Chondrocyte (in vitro differentiated cells): ENCODE measurements at regions not wholly inside any gene's neighbourhood (a gene's known extent, or its start where the extent isn't known, plus 50 kb on each side); places are given as distances from the start of the nearest gene placed in this dataset.

ENCODE experiments used
- DNase-seq: peaks from one replicate; pipeline ENCODE4 v3.0.0; 2021; ENCODE audit warnings: mixed read lengths, low spot score
- H3K27ac Mint-ChIP-seq: one replicate; pipeline ENCODE4 v1.8.0; 2021; ENCODE audit warnings: mild to moderate bottlenecking, moderate library complexity, mixed read lengths; ENCODE audit not compliant: unreplicated experiment
- H3K27me3 Mint-ChIP-seq: 2 replicates; pipeline ENCODE4 v1.8.0; 2021; ENCODE audit warnings: low read depth, mixed read lengths
- H3K36me3 Mint-ChIP-seq: 2 replicates; pipeline ENCODE4 v1.8.0; 2021; ENCODE audit warnings: low read depth, mixed read lengths
- H3K4me1 Mint-ChIP-seq: 2 replicates; pipeline ENCODE4 v1.8.0; 2021; ENCODE audit warnings: low read depth, mild to moderate bottlenecking, mixed read lengths
- H3K4me3 Mint-ChIP-seq: one replicate; pipeline ENCODE4 v1.8.0; 2021; ENCODE audit warnings: mild to moderate bottlenecking, moderate library complexity, mixed read lengths; ENCODE audit not compliant: unreplicated experiment
- H3K9me3 Mint-ChIP-seq: 2 replicates; pipeline ENCODE4 v1.8.0; 2021; ENCODE audit warnings: low read depth, mixed read lengths
- TF ChIP-seq, protein P1 (sequence below): fragments of 200-600 bp; sonication (generic); IDR thresholded peaks from 2 replicates; pipeline ENCODE4 v1.5.0; 2021; ENCODE audit warnings: antibody characterized with exemption, mild to moderate bottlenecking, moderate library complexity

DNA sequence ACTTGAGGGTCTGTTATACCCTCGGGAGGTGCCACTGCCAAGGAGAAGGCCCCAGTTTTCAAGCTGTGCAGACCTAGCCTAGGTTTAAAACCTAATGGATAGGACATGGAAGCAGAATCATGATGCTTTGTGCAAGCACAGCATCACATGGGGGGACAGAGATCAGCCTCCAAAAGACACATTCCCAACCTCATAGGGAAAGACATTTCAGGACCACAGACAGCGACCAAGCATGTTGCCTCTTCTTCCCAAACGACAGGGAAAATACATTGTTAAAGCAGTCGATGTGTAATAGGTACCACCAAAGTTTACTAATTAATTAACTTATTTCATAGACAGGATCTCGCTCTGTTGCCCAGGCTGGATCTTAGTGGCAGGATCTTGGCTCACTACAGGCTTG lies 573.9 kb downstream of the TCERG1L start:
- Mint-ChIP-seq H3K4me1 (no peaks in the 10 kb centered on the region), H3K36me3 (peaks cover 2% of the 10 kb centered on the region), H3K9me3 (peaks cover 51% of the 10 kb centered on the region), H3K4me3 (no peak overlapping the region), H3K27ac (no peak overlapping the region), H3K27me3 (no peaks in the 10 kb centered on the region)
- TF ChIP-seq, protein P1, sequence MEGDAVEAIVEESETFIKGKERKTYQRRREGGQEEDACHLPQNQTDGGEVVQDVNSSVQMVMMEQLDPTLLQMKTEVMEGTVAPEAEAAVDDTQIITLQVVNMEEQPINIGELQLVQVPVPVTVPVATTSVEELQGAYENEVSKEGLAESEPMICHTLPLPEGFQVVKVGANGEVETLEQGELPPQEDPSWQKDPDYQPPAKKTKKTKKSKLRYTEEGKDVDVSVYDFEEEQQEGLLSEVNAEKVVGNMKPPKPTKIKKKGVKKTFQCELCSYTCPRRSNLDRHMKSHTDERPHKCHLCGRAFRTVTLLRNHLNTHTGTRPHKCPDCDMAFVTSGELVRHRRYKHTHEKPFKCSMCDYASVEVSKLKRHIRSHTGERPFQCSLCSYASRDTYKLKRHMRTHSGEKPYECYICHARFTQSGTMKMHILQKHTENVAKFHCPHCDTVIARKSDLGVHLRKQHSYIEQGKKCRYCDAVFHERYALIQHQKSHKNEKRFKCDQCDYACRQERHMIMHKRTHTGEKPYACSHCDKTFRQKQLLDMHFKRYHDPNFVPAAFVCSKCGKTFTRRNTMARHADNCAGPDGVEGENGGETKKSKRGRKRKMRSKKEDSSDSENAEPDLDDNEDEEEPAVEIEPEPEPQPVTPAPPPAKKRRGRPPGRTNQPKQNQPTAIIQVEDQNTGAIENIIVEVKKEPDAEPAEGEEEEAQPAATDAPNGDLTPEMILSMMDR, result no peak
- DNase-seq, result peak; percentile 22

DNA sequence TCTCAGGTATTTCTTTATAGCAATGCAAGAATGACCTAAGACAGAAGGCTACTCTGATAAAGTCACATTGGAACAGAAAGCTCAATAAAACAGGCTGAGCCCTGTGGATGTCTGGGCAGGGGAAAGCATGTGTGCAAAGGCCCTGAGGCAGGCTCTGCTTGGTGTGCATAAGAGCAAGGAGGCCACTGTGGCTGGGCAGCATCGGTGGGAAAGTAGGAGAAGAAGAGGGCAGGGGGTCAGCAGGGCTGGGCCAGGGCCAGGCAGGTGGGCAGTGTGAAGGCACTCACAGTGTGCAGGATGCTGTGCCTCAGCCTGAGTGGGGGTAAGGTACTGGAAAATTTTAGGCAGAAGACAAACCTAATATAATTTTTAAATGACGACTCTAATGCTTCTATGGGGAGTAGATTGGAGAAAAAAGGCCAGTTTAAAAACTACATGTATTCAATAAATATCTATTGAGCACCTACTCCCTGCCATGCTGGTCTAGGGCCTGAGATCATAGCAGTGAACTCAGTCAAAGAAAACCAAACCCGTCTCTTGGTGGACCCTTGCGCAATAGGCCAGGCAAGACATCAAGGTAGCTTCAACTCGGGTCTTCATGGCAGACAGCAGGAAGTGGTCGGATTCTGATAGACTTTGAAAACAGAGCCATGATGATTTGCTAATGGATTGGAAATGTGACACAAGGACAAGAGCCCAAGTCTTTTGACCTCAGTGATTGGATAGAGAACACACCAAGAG lies 572.3 kb downstream of the TCERG1L start:
- Mint-ChIP-seq H3K4me3 (no peak overlapping the region), H3K9me3 (peaks cover 46% of the 10 kb centered on the region), H3K36me3 (peaks cover 2% of the 10 kb centered on the region), H3K4me1 (no peaks in the 10 kb centered on the region), H3K27me3 (no peaks in the 10 kb centered on the region), H3K27ac (no peak overlapping the region)
- peak; percentile 49 for DNase-seq
- TF ChIP-seq, protein P1, result no peak

DNA sequence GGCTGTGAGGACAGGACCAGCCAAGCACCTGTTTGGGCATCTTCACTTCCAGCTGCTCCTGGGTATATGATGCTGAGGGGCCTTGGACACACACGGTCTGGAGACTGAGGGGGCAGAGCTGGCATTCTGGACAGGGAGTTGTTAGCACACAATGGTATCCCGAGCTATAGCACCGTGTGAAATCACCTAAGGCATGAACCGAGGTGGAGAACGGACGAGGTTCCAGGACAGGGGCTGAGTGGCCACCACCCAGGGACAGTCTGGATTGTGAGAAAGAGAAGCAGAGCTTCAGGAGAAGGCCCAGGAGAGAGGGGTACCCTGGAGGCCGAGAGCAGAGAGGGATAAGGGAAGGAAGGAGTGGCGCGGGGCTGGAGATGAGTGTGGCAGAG lies 571.8 kb downstream of the TCERG1L start:
- no peak overlapping the region for H3K4me3 Mint-ChIP-seq
- H3K27ac Mint-ChIP-seq, result no peak overlapping the region
- TF ChIP-seq, protein P1, result no peak
- no peaks in the 10 kb centered on the region for H3K36me3 Mint-ChIP-seq
- peaks cover 40% of the 10 kb centered on the region for H3K9me3 Mint-ChIP-seq
- peak; percentile 71 for DNase-seq
- H3K4me1 Mint-ChIP-seq, result no peaks in the 10 kb centered on the region
- H3K27me3 Mint-ChIP-seq, result no peaks in the 10 kb centered on the region

DNA sequence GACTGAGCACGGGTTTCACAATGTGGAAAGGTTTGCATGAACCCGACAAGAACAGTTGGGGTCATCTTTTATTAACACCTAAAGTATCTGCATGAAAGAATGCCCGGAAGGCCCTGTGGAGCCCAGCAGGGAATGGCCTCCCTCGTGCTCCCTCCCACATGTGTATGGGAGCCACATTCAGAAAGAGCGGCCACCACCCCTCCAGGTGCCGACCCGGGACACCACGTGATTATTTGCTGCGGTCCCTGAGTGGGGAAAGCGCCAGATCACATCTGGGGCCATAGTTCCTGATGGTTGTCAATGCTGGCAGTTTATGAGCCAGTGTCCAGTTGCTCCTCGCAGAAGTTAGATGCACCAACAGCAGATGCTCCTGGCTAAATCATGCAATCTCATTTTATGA lies 571.4 kb downstream of the TCERG1L start:
- Mint-ChIP-seq H3K36me3 (no peaks in the 10 kb centered on the region), H3K27me3 (no peaks in the 10 kb centered on the region), H3K4me3 (no peak overlapping the region), H3K4me1 (no peaks in the 10 kb centered on the region), H3K9me3 (peaks cover 37% of the 10 kb centered on the region), H3K27ac (no peak overlapping the region)
- TF ChIP-seq, protein P1, result no peak
- peak; percentile 77 for DNase-seq

DNA sequence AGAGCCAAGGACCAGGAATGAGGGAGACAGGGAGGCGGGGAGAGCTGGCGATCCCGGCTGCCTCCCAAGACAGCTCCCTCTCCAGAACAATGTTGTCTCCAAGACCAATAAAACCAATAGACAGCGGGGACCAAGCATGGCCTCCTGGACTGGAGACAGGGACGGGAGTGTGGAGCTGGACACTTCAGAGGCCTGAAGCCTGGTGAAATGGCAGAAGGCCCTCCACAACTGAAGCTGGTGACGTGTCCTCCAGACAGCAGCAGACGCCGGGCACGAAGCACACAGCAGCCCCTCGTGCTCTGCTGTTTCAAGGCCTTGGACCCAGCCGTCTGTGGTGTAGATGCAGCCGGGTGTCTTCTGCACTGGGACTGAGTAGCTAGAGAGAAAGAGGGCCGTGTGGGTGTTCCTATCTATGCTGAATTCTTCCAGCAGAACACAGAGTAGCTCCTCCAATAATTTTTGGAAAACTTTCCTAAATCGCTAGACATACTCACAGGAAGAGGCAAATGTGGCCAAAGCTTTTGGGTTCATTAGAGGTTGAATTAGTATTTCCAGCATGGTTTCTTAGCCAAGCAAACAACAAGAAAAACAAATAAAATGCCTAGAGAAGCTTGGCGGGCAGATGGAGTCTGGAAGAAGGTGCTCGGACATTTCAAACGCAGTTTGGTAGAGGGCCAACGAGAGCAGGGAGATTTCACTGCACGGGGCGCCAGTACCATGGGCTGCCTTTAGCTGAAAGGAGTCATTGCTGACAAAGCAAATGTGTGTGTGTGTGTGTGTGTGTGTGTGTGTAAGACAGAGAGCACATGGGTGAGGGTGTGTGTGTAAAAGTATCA lies 570.4 kb downstream of the TCERG1L start:
- Mint-ChIP-seq H3K36me3 (no peaks in the 10 kb centered on the region), H3K4me1 (no peaks in the 10 kb centered on the region), H3K27ac (no peak overlapping the region), H3K27me3 (no peaks in the 10 kb centered on the region), H3K4me3 (no peak overlapping the region), H3K9me3 (peaks cover 29% of the 10 kb centered on the region)
- no peak for DNase-seq
- TF ChIP-seq, protein P1, result no peak
